ENCODE measurements at regions not wholly inside any gene's neighbourhood (a gene's known extent, or its start where the extent isn't known, plus 50 kb on each side); places are given as distances from the start of the nearest gene placed in this dataset.
A peak's percentile ranks its signal among the peaks of the same experiment; 100 is the strongest.

- no peak for DNase-seq (ENCODE audit: low read depth in 2 of 3, low spot score in 2 of 3)
These were observed 133.3 kb downstream of the MGAT5B start for GRCh38 chr17:77001487-77001886.

GRCh38 chr17:77002103-77003045 is 134.2 kb downstream of the MGAT5B start:
- no peak for DNase-seq (ENCODE audit: low read depth in 2 of 3, low spot score in 2 of 3)

- DNase-seq (ENCODE audit: low read depth in 2 of 3, low spot score in 2 of 3): no peak
These were observed 135.5 kb downstream of the MGAT5B start for GRCh38 chr17:77003699-77004098.

GRCh38 chr17:77006971-77007649 is 133.7 kb upstream of the SEC14L1 start:
- no peak for DNase-seq (ENCODE audit: low read depth in 2 of 3, low spot score in 2 of 3)

- DNase-seq (ENCODE audit: low read depth in 2 of 3, low spot score in 2 of 3): no peak
These were observed 130.9 kb upstream of the SEC14L1 start for GRCh38 chr17:77009877-77010276.

- DNase-seq (ENCODE audit: low read depth in 2 of 3, low spot score in 2 of 3): no peak
These were observed 130.1 kb upstream of the SEC14L1 start for GRCh38 chr17:77010667-77011066.

GRCh38 chr17:77011173-77012011 is 129.4 kb upstream of the SEC14L1 start:
- peak in 2 of 3 donors; percentile 57 to 81 for DNase-seq (ENCODE audit: low read depth in 2 of 3, low spot score in 2 of 3)

- DNase-seq (ENCODE audit: low read depth in 2 of 3, low spot score in 2 of 3): no peak
These were observed 122.3 kb upstream of the SEC14L1 start for GRCh38 chr17:77018504-77018903.

- no peak for DNase-seq (ENCODE audit: low read depth in 2 of 3, low spot score in 2 of 3)
These were observed 120.8 kb upstream of the SEC14L1 start for GRCh38 chr17:77019893-77020379.

- no peak for DNase-seq (ENCODE audit: low read depth in 2 of 3, low spot score in 2 of 3)
These were observed 119.8 kb upstream of the SEC14L1 start for GRCh38 chr17:77020973-77021372.

- DNase-seq (ENCODE audit: low read depth in 2 of 3, low spot score in 2 of 3): no peak
These were observed 118.0 kb upstream of the SEC14L1 start for GRCh38 chr17:77022766-77023165.

GRCh38 chr17:77025781-77026180 is 115.0 kb upstream of the SEC14L1 start:
- no peak for DNase-seq (ENCODE audit: low read depth in 2 of 3, low spot score in 2 of 3)

GRCh38 chr17:77027271-77027889 is 113.4 kb upstream of the SEC14L1 start:
- peak in 2 of 3 donors; percentile 10 to 33 for DNase-seq (ENCODE audit: low read depth in 2 of 3, low spot score in 2 of 3)

- DNase-seq (ENCODE audit: low read depth in 2 of 3, low spot score in 2 of 3): no peak
These were observed 111.9 kb upstream of the SEC14L1 start for GRCh38 chr17:77028900-77029299.

GRCh38 chr17:77032929-77033328 is 107.8 kb upstream of the SEC14L1 start:
- DNase-seq (ENCODE audit: low read depth in 2 of 3, low spot score in 2 of 3): no peak

GRCh38 chr17:77033892-77034404 is 106.8 kb upstream of the SEC14L1 start:
- no peak for DNase-seq (ENCODE audit: low read depth in 2 of 3, low spot score in 2 of 3)

- DNase-seq (ENCODE audit: low read depth in 2 of 3, low spot score in 2 of 3): no peak
These were observed 105.9 kb upstream of the SEC14L1 start for GRCh38 chr17:77034677-77035424.

GRCh38 chr17:77035526-77035925 is 105.2 kb upstream of the SEC14L1 start:
- no peak for DNase-seq (ENCODE audit: low read depth in 2 of 3, low spot score in 2 of 3)

- DNase-seq (ENCODE audit: low read depth in 2 of 3, low spot score in 2 of 3): no peak
These were observed 104.5 kb upstream of the SEC14L1 start for GRCh38 chr17:77036136-77036840.
